H1 (cell line): ENCODE measurements at regions not wholly inside any gene's neighbourhood (a gene's known extent, or its start where the extent isn't known, plus 50 kb on each side); places are given as distances from the start of the nearest gene placed in this dataset.

Experiments
- CTCF ChIA-PET: fragments of 300-600 bp; sonication (Branson Sonifier 250); formaldehyde crosslinking; loops from one replicate; lab custom pipeline; 2021; ENCODE audit not compliant: partially characterized antibody; lab: Charles Lee
- POLR2A ChIA-PET: fragments of 300-600 bp; sonication (Branson Sonifier 250); formaldehyde crosslinking; loops from one replicate; lab custom pipeline; 2021; ENCODE audit warnings: inconsistent platforms; ENCODE audit not compliant: partially characterized antibody; lab: Charles Lee
- DNase-seq, 2 experiments: peaks; one replicate each; pipeline versions ENCODE4 v3.0.0 to v3.0.0-alpha.2; 2010 to 2022; ENCODE audit warnings: low spot score in 2 of 2, low read depth in 1 of 2, mixed read lengths in 1 of 2
- FAIRE-seq: peaks from 2 replicates; lab custom pipeline; 2011; peaks lifted over from hg19 to GRCh38; lab: Jason Lieb, UNC
- H2AFZ ChIP-seq: 2 replicates; pipeline ENCODE4 v1.8.1; 2012; ENCODE audit warnings: low read length, inconsistent platforms
- H2AK5ac ChIP-seq: 2 replicates; pipeline ENCODE4 v1.6.1; 2013; ENCODE audit warnings: low read depth, low read length
- H2BK120ac ChIP-seq: replicated peaks from 2 replicates; pipeline ENCODE3; 2013; ENCODE audit warnings: low read depth, low read length, inconsistent platforms
- H2BK12ac ChIP-seq: 2 replicates; pipeline ENCODE4 v1.6.1; 2013; ENCODE audit warnings: low read depth, low read length
- H2BK15ac ChIP-seq: 2 replicates; pipeline ENCODE4 v1.6.1; 2013; ENCODE audit warnings: low read length
- H2BK20ac ChIP-seq: 2 replicates; pipeline ENCODE4 v1.6.1; 2013; ENCODE audit warnings: low read length
- H2BK5ac ChIP-seq: 2 replicates; pipeline ENCODE4 v1.6.1; 2013; ENCODE audit warnings: low read depth, low read length
- H3K14ac ChIP-seq: 2 replicates; pipeline ENCODE4 v1.6.1; 2013; ENCODE audit warnings: inconsistent platforms; ENCODE audit not compliant: insufficient read length
- H3K18ac ChIP-seq: 2 replicates; pipeline ENCODE4 v1.6.1; 2013; ENCODE audit warnings: low read length; ENCODE audit errors: extremely low read depth
- H3K23ac ChIP-seq: 2 replicates; pipeline ENCODE4 v1.6.1; 2013; ENCODE audit warnings: inconsistent platforms; ENCODE audit not compliant: insufficient read length
- H3K23me2 ChIP-seq: 2 replicates; pipeline ENCODE4 v1.6.1; 2013; ENCODE audit warnings: low read depth, low read length
- H3K27ac ChIP-seq: 2 replicates; pipeline ENCODE4 v1.6.1; 2011; ENCODE audit warnings: low read depth, low read length, inconsistent platforms
- H3K27me3 ChIP-seq, 4 experiments: replicated peaks in 1 of 4; 1 replicate in 1 of 4; 2 replicates in 3 of 4; pipeline versions ENCODE4 v1.6.1 to v1.8.1; 2011 to 2013; ENCODE audit warnings: low read length in 3 of 4, mild to moderate bottlenecking in 3 of 4, inconsistent platforms in 2 of 4, mixed read lengths in 2 of 4, moderate library complexity in 1 of 4; ENCODE audit not compliant: control insufficient read depth in 3 of 4, insufficient read depth in 3 of 4; ENCODE audit errors: extremely low read depth in 1 of 4
- H3K36me3 ChIP-seq, 4 experiments: 2 replicates each; pipeline versions ENCODE4 v1.6.1 to v1.8.1; 2011 to 2013; ENCODE audit warnings: mild to moderate bottlenecking in 4 of 4, low read length in 3 of 4, moderate library complexity in 2 of 4, control low read depth in 1 of 4, inconsistent platforms in 1 of 4; ENCODE audit not compliant: insufficient read depth in 4 of 4, control insufficient read depth in 2 of 4
- H3K4ac ChIP-seq: replicated peaks from 2 replicates; pipeline ENCODE3; 2013; ENCODE audit warnings: low read length, low read depth, mixed read lengths, inconsistent platforms; ENCODE audit not compliant: insufficient read length
- H3K4me1 ChIP-seq, 4 experiments: replicated peaks in 1 of 4; 1 replicate in 1 of 4; 2 replicates in 3 of 4; pipeline versions ENCODE4 v1.6.1 to v1.8.1; 2011 to 2013; ENCODE audit warnings: low read length in 3 of 4, inconsistent platforms in 2 of 4, mixed read lengths in 1 of 4; ENCODE audit not compliant: insufficient read depth in 4 of 4, control insufficient read depth in 3 of 4
- H3K4me2 ChIP-seq, 2 experiments: 2 replicates each; pipeline versions ENCODE4 v1.6.1 to v1.8.1; 2011 to 2013; ENCODE audit warnings: low read depth in 2 of 2, low read length in 2 of 2, control low read depth in 1 of 2, inconsistent platforms in 1 of 2, mild to moderate bottlenecking in 1 of 2; ENCODE audit not compliant: insufficient read depth in 1 of 2
- H3K4me3 ChIP-seq, 4 experiments: fragments of 200-600, 300-600 bp in 1 of 4; sonication (generic), shearing (Covaris generic), sonication (Bioruptor Twin) in 1 of 4; 2 replicates each; pipeline versions ENCODE4 v1.5.1 to v1.8.1; 2011 to 2016; ENCODE audit warnings: low read length in 4 of 4, low read depth in 3 of 4, control low read depth in 2 of 4, inconsistent platforms in 2 of 4, mild to moderate bottlenecking in 2 of 4, mixed read lengths in 1 of 4, moderate library complexity in 1 of 4; ENCODE audit not compliant: insufficient read depth in 2 of 4; ENCODE audit errors: extremely low read depth in 1 of 4
- H3K56ac ChIP-seq: replicated peaks from 2 replicates; pipeline ENCODE3; 2013; ENCODE audit warnings: low read depth, mild to moderate bottlenecking, mixed read lengths, low read length, inconsistent platforms; ENCODE audit not compliant: insufficient read length
- H3K79me1 ChIP-seq: 2 replicates; pipeline ENCODE4 v1.6.1; 2013; ENCODE audit warnings: low read depth, low read length, control low read depth
- H3K79me2 ChIP-seq, 2 experiments: 2 replicates each; pipeline versions ENCODE4 v1.6.1 to v1.8.1; 2012 to 2013; ENCODE audit warnings: low read length in 2 of 2, mild to moderate bottlenecking in 2 of 2, inconsistent platforms in 1 of 2; ENCODE audit not compliant: insufficient read depth in 2 of 2, control insufficient read depth in 1 of 2
- H3K9ac ChIP-seq, 4 experiments: replicated peaks in 1 of 4; 1 replicate in 1 of 4; 2 replicates in 3 of 4; pipeline versions ENCODE4 v1.6.1 to v1.8.1; 2011 to 2013; ENCODE audit warnings: low read depth in 3 of 4, low read length in 3 of 4, control low read depth in 2 of 4, mild to moderate bottlenecking in 2 of 4, moderate library complexity in 2 of 4, inconsistent platforms in 1 of 4; ENCODE audit errors: extremely low read depth in 1 of 4
- H3K9me3 ChIP-seq, 2 experiments: 2 replicates each; pipeline versions ENCODE4 v1.6.1 to v1.8.1; 2012 to 2013; ENCODE audit warnings: mild to moderate bottlenecking in 2 of 2, moderate library complexity in 2 of 2, control low read depth in 1 of 2, inconsistent platforms in 1 of 2, low read depth in 1 of 2, low read length in 1 of 2, mixed read lengths in 1 of 2; ENCODE audit not compliant: insufficient read depth in 2 of 2
- H4K20me1 ChIP-seq, 2 experiments: replicated peaks in 1 of 2; 2 replicates each; pipeline versions ENCODE3 to v1.8.1; 2011 to 2013; ENCODE audit warnings: inconsistent platforms in 2 of 2, low read length in 2 of 2, mild to moderate bottlenecking in 1 of 2; ENCODE audit not compliant: insufficient read depth in 2 of 2, control insufficient read depth in 1 of 2
- H4K5ac ChIP-seq: 2 replicates; pipeline ENCODE4 v1.6.1; 2013; ENCODE audit warnings: low read length, low read depth, mixed read lengths, inconsistent platforms; ENCODE audit not compliant: insufficient read length
- H4K8ac ChIP-seq: 2 replicates; pipeline ENCODE4 v1.8.0; 2013; ENCODE audit warnings: mild to moderate bottlenecking, moderate library complexity, low read length, inconsistent platforms; ENCODE audit not compliant: insufficient read depth; ENCODE audit errors: extremely low read depth
- H4K91ac ChIP-seq: replicated peaks from 2 replicates; pipeline ENCODE3; 2013; ENCODE audit warnings: low read length, mixed read lengths, inconsistent platforms; ENCODE audit not compliant: insufficient read length
- CBX8 ChIP-seq: fragments of 300-800, 300-1000 bp; sonication (generic); IDR thresholded peaks from 2 replicates; pipeline ENCODE4 v1.7.1; 2016; ENCODE audit warnings: low read depth, low read length, borderline replicate concordance
- CEBPB ChIP-seq: IDR thresholded peaks from 2 replicates; pipeline ENCODE4 v1.6.1; 2012; ENCODE audit warnings: low read depth, low read length
- CTBP2 ChIP-seq: IDR thresholded peaks from 2 replicates; pipeline ENCODE4 v1.7.0; 2011; ENCODE audit warnings: borderline replicate concordance, mild to moderate bottlenecking, moderate library complexity, mixed read lengths, low read length; ENCODE audit not compliant: insufficient read depth, insufficient read length
- EP300 ChIP-seq, 2 experiments: IDR thresholded peaks; 1 replicate in 1 of 2; 2 replicates in 1 of 2; pipeline ENCODE4 v1.6.1; 2011 to 2012; ENCODE audit warnings: low read depth in 2 of 2, low read length in 2 of 2, mild to moderate bottlenecking in 2 of 2, borderline replicate concordance in 1 of 2, inconsistent platforms in 1 of 2, moderate library complexity in 1 of 2
- GTF2F1 ChIP-seq: IDR thresholded peaks from 2 replicates; pipeline ENCODE4 v1.6.1; 2012; ENCODE audit warnings: low read depth, low read length, improper control_type of control experiment, borderline replicate concordance
- JUN ChIP-seq: IDR thresholded peaks from 2 replicates; pipeline ENCODE4 v1.6.1; 2011; ENCODE audit warnings: low read depth, mild to moderate bottlenecking, improper control_type of control experiment, low read length
- JUND ChIP-seq: IDR thresholded peaks from 2 replicates; pipeline ENCODE4 v1.6.1; 2011; ENCODE audit warnings: mild to moderate bottlenecking, improper control_type of control experiment, low read length
- KDM1A ChIP-seq: fragments of 200-600, 300-600 bp; sonication (generic); IDR thresholded peaks from 2 replicates; pipeline ENCODE4 v1.7.1; 2016; ENCODE audit warnings: mild to moderate bottlenecking, low read length, borderline replicate concordance
- NRF1 ChIP-seq: IDR thresholded peaks from 2 replicates; pipeline ENCODE4 v1.6.1; 2011; ENCODE audit warnings: mild to moderate bottlenecking, low read depth, low read length, improper control_type of control experiment
- RAD21 ChIP-seq, 2 experiments: IDR thresholded peaks in 1 of 2; conservative IDR thresholded peaks in 1 of 2; 2 replicates each; pipeline ENCODE4 v1.6.1; 2011; ENCODE audit warnings: low read depth in 2 of 2, low read length in 2 of 2, improper control_type of control experiment in 1 of 2, inconsistent platforms in 1 of 2, mild to moderate bottlenecking in 1 of 2, moderate library complexity in 1 of 2
- RFX5 ChIP-seq: IDR thresholded peaks from 2 replicates; pipeline ENCODE4 v1.6.1; 2011; ENCODE audit warnings: low read depth, low read length, improper control_type of control experiment, borderline replicate concordance
- RNF2 ChIP-seq: fragments of 200-900, 300-1000 bp; sonication (generic); IDR thresholded peaks from 2 replicates; pipeline ENCODE4 v1.7.1; 2016; ENCODE audit warnings: borderline replicate concordance, low read depth, mild to moderate bottlenecking, antibody characterized with exemption, low read length; ENCODE audit not compliant: poor library complexity, severe bottlenecking; ENCODE audit errors: missing control alignments
- SIN3A ChIP-seq, 2 experiments: IDR thresholded peaks in 1 of 2; conservative IDR thresholded peaks in 1 of 2; 2 replicates each; pipeline ENCODE4 v1.6.1; 2011 to 2012; ENCODE audit warnings: low read length in 2 of 2, improper control_type of control experiment in 1 of 2, low read depth in 1 of 2, mild to moderate bottlenecking in 1 of 2
- YY1 ChIP-seq: IDR thresholded peaks from 2 replicates; pipeline ENCODE4 v1.6.1; 2011; ENCODE audit warnings: low read depth, mild to moderate bottlenecking, low read length
- WGBS, 2 experiments: shearing (Covaris generic) in 1 of 2; methylation state at CpG; one replicate each; pipeline versions ENCODE4 v1.1.6 to v1.1.7; 2013 to 2015; ENCODE audit warnings: low lambda C conversion rate in 2 of 2, mixed read lengths in 2 of 2, inconsistent platforms in 1 of 2, low coverage in 1 of 2, missing lambda C conversion rate in 1 of 2; ENCODE audit not compliant: insufficient replicate concordance in 2 of 2, insufficient coverage in 1 of 2, insufficient read length in 1 of 2; ENCODE audit errors: extremely low coverage in 1 of 2, missing lambda C conversion rate in 1 of 2; 5-methylcytosine and 5-hydroxymethylcytosine counted together

GRCh38 chr6:155701342-155701741, 245.7 kb upstream of the NOX3 start:
- no peaks in the 10 kb centered on the region for H3K9me3 ChIP-seq
- POLR2A ChIA-PET, result no interaction called here
- 87% methylated on average over 6 of the region's 6 CpGs; no CpG with 5 or more reads in 1 of the 2 experiments for WGBS, 2 experiments
- H4K20me1 ChIP-seq, result no peaks in the 10 kb centered on the region
- no peak overlapping the region for H2BK12ac ChIP-seq
- H3K18ac ChIP-seq, result no peak overlapping the region
- H3K4me2 ChIP-seq, result no peak overlapping the region
- H3K56ac ChIP-seq, result no peak overlapping the region
- no peak overlapping the region for H4K8ac ChIP-seq
- no peak overlapping the region for H2BK120ac ChIP-seq
- no peaks in the 10 kb centered on the region for H3K27me3 ChIP-seq
- H3K4ac ChIP-seq, result no peak overlapping the region
- no peak overlapping the region for H4K5ac ChIP-seq
- FAIRE-seq (no peak), DNase-seq (no peak)
- H3K79me1 ChIP-seq, result no peaks in the 10 kb centered on the region
- H3K27ac ChIP-seq, result no peak overlapping the region
- no peak overlapping the region for H2BK5ac ChIP-seq
- no peaks in the 10 kb centered on the region for H3K79me2 ChIP-seq
- no peaks in the 10 kb centered on the region for H3K4me1 ChIP-seq
- no peak overlapping the region for H2AFZ ChIP-seq
- CTCF ChIA-PET, result interaction anchor here (1.2 kb wide), 1 partner anchor 9 kb away, joined by 3 read pairs; no protein-coding TSS in a partner anchor
- no peak overlapping the region for H4K91ac ChIP-seq
- H3K14ac ChIP-seq, result no peak overlapping the region
- H3K23me2 ChIP-seq, result no peaks in the 10 kb centered on the region
- no peak overlapping the region for H2BK20ac ChIP-seq
- H2AK5ac ChIP-seq, result no peak overlapping the region
- no peak overlapping the region for H3K4me3 ChIP-seq
- no peaks in the 10 kb centered on the region for H3K36me3 ChIP-seq
- no peak overlapping the region for H2BK15ac ChIP-seq
- H3K23ac ChIP-seq, result no peak overlapping the region
- H3K9ac ChIP-seq, result no peak overlapping the region
- no peak for TF ChIP-seq EP300 (IDR thresholded peaks at IDR 0.05; ENCODE audit: borderline replicate concordance in 1 of 2, low read depth in 2 of 2, low read length in 2 of 2)
- no peak for TF ChIP-seq YY1
- no peak for TF ChIP-seq GTF2F1
- TF ChIP-seq RAD21 (IDR thresholded peaks at IDR 0.05 in 1 of 2, conservative IDR thresholded peaks at IDR 0.05 in 1 of 2; ENCODE audit: low read depth in 2 of 2, low read length in 2 of 2), result no peak
- TF ChIP-seq CBX8, result no peak
- TF ChIP-seq RNF2, result no peak
- TF ChIP-seq CEBPB, result no peak
- no peak for TF ChIP-seq CTBP2
- no peak for TF ChIP-seq SIN3A (conservative IDR thresholded peaks at IDR 0.05 in 1 of 2, IDR thresholded peaks at IDR 0.05 in 1 of 2; ENCODE audit: low read depth in 1 of 2, low read length in 2 of 2)
- no peak for TF ChIP-seq JUND
- no peak for TF ChIP-seq KDM1A
- no peak for TF ChIP-seq RFX5
- TF ChIP-seq NRF1, result no peak
- TF ChIP-seq JUN, result no peak
